ENCODE measurements at regions not wholly inside any gene's neighbourhood (a gene's known extent, or its start where the extent isn't known, plus 50 kb on each side); places are given as distances from the start of the nearest gene placed in this dataset.

DNA sequence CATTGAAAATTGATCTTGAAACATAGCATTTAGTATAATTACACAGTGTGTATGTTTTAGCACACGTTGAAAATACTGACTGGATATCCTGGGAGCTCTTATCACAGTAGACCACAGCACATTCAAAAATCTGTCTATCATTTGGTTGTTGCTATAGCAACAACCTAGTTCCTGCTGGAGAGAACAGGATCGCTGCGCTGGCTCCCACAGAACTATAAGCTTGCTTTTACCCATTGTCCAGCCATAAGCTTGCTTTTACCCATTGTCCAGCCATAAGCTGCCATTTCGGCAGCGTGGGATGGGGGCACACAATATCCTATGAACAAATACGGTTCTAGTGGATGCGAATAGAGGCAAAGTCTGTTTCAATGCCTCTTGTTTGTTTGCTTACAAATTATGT lies 70.4 kb upstream of the ST6GAL2 start:
- Histone ChIP-seq H3K4me2 (ENCODE audit: low read length) (no peak overlapping the region), H3F3A (ENCODE audit: control insufficient read depth, insufficient read depth) (no peaks in the 10 kb centered on the region), H3K79me2 (ENCODE audit: control insufficient read depth, low read length) (no peaks in the 10 kb centered on the region), H3K27me3 (ENCODE audit: control insufficient read depth, low read length) (no peaks in the 10 kb centered on the region), H3K27ac (ENCODE audit: low read depth, low read length) (no peak overlapping the region), H3K4me3 (ENCODE audit: low read length) (no peak overlapping the region), H3K4me1 (ENCODE audit: control insufficient read depth, low read length) (no peaks in the 10 kb centered on the region), H3K36me3 (ENCODE audit: control insufficient read depth, low read length) (no peaks in the 10 kb centered on the region), H3K9me2 (replicated peaks; ENCODE audit: control insufficient read depth, low read length) (no peaks in the 10 kb centered on the region), H3K9me3 (ENCODE audit: control insufficient read depth, insufficient read depth, low read length) (no peaks in the 10 kb centered on the region), H4K20me1 (ENCODE audit: control insufficient read depth, insufficient read depth, low read depth, low read length) (no peaks in the 10 kb centered on the region)
- TF ChIP-seq, protein P1, sequence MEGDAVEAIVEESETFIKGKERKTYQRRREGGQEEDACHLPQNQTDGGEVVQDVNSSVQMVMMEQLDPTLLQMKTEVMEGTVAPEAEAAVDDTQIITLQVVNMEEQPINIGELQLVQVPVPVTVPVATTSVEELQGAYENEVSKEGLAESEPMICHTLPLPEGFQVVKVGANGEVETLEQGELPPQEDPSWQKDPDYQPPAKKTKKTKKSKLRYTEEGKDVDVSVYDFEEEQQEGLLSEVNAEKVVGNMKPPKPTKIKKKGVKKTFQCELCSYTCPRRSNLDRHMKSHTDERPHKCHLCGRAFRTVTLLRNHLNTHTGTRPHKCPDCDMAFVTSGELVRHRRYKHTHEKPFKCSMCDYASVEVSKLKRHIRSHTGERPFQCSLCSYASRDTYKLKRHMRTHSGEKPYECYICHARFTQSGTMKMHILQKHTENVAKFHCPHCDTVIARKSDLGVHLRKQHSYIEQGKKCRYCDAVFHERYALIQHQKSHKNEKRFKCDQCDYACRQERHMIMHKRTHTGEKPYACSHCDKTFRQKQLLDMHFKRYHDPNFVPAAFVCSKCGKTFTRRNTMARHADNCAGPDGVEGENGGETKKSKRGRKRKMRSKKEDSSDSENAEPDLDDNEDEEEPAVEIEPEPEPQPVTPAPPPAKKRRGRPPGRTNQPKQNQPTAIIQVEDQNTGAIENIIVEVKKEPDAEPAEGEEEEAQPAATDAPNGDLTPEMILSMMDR (IDR thresholded peaks at IDR 0.05; ENCODE audit: low read depth, low read length, poor library complexity, severe bottlenecking) = no peak

- Histone ChIP-seq H3K27me3 (ENCODE audit: control insufficient read depth, low read length) (no peaks in the 10 kb centered on the region), H4K20me1 (ENCODE audit: control insufficient read depth, insufficient read depth, low read depth, low read length) (no peaks in the 10 kb centered on the region), H3K9me2 (replicated peaks; ENCODE audit: control insufficient read depth, low read length) (no peaks in the 10 kb centered on the region), H3K4me1 (ENCODE audit: control insufficient read depth, low read length) (no peaks in the 10 kb centered on the region), H3F3A (ENCODE audit: control insufficient read depth, insufficient read depth) (no peaks in the 10 kb centered on the region), H3K36me3 (ENCODE audit: control insufficient read depth, low read length) (no peaks in the 10 kb centered on the region), H3K9me3 (ENCODE audit: control insufficient read depth, insufficient read depth, low read length) (no peaks in the 10 kb centered on the region), H3K79me2 (ENCODE audit: control insufficient read depth, low read length) (no peaks in the 10 kb centered on the region), H3K27ac (ENCODE audit: low read depth, low read length) (no peak overlapping the region), H3K4me3 (ENCODE audit: low read length) (no peak overlapping the region), H3K4me2 (ENCODE audit: low read length) (no peak overlapping the region)
- no peak for TF ChIP-seq EZH2phosphoT487 (IDR thresholded peaks at IDR 0.05; ENCODE audit: borderline replicate concordance, low read length)
- TF ChIP-seq, protein P1 (IDR thresholded peaks at IDR 0.05; ENCODE audit: low read depth, low read length, poor library complexity, severe bottlenecking) = no peak
Measured at GRCh38 chr2:106956879-106957278, 70.9 kb upstream of the ST6GAL2 start.

DNA sequence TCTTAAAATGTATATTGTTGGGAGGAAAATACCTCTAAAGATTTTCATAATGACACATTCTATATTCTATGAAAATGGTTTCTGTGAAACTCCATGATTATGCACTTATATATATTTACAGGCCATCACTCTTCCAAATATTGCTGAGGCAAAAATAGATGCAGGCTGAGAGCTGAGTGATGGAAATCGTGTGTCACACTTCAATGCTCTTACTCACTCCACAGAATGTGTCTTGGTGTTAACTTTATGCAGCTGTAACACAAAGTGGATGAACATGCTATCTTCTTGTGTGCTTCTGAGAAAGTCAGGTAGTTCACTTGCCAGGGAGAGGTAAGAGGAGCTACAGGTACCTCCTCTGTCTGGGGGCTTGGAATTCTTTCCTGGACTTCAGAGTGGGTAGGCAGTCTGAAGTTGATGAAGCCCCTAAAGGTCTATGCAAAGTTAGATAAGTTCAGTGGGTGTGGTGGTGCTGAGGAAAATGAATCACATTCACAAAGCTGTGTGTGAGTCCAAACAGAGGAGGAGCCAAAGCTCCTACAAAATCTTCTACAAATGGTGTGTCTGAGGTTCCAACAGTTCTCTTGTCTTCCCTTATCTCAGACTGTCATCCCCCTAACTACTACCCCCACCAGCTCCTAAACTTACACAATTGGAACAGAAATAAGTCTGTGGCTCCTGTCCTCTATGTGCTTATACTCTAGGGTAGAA lies 74.2 kb upstream of the ST6GAL2 start:
- Histone ChIP-seq H3K4me2 (ENCODE audit: low read length) (no peak overlapping the region), H3K27me3 (ENCODE audit: control insufficient read depth, low read length) (no peaks in the 10 kb centered on the region), H3K79me2 (ENCODE audit: control insufficient read depth, low read length) (no peaks in the 10 kb centered on the region), H3F3A (ENCODE audit: control insufficient read depth, insufficient read depth) (no peaks in the 10 kb centered on the region), H4K20me1 (ENCODE audit: control insufficient read depth, insufficient read depth, low read depth, low read length) (no peaks in the 10 kb centered on the region), H3K36me3 (ENCODE audit: control insufficient read depth, low read length) (no peaks in the 10 kb centered on the region), H3K27ac (ENCODE audit: low read depth, low read length) (no peak overlapping the region), H3K9me2 (replicated peaks; ENCODE audit: control insufficient read depth, low read length) (no peaks in the 10 kb centered on the region), H3K4me1 (ENCODE audit: control insufficient read depth, low read length) (no peaks in the 10 kb centered on the region), H3K9me3 (ENCODE audit: control insufficient read depth, insufficient read depth, low read length) (no peaks in the 10 kb centered on the region), H3K4me3 (ENCODE audit: low read length) (no peak overlapping the region)
- TF ChIP-seq, protein P1 (IDR thresholded peaks at IDR 0.05; ENCODE audit: low read depth, low read length, poor library complexity, severe bottlenecking) = no peak
- no peak for TF ChIP-seq EZH2phosphoT487 (IDR thresholded peaks at IDR 0.05; ENCODE audit: borderline replicate concordance, low read length)
